ENCODE measurements at regions not wholly inside any gene's neighbourhood (a gene's known extent, or its start where the extent isn't known, plus 50 kb on each side); places are given as distances from the start of the nearest gene placed in this dataset.

DNA sequence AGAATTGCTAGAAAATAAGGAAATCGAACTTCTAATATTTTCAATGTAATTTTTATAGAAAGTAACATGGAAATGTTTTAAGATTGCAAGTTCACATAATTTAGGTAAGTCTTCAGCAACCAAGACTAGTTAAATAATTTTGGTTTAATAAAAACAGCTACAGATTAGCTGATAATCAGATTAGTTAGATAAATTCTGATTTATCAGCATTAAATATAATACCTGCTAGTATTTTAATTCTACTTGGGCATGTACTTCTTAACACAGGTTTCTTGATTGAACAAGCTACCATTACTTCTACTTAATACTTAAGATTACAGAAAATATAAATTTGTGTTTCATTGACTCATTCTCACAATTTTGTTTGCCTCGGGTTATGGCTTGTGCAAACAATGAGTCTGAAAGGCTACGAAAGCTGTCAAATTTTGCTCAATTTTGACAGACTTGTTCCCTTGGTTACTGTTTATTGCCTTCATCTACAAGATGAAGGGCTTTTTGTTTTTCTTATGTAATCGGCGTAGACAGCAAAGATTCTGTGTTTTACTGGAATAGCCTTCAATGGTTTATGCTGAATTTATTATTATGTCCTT lies 116.1 kb upstream of the NUDT4 start:
- no peaks in the 10 kb centered on the region for H3K27me3 ChIP-seq (ENCODE audit: control insufficient read depth, insufficient read depth, low read length)
- H3K14ac ChIP-seq (replicated peaks; ENCODE audit: low read depth, low read length), result no peak overlapping the region
- no peak overlapping the region for H2BK15ac ChIP-seq (ENCODE audit: low read depth, low read length)
- DNase-seq, result no peak
- no peak overlapping the region for H3K23ac ChIP-seq (ENCODE audit: low read depth, low read length)
- H3K4ac ChIP-seq (ENCODE audit: low read depth, low read length), result no peak overlapping the region
- no peak overlapping the region for H3K18ac ChIP-seq (ENCODE audit: low read depth, low read length)
- ATAC-seq (ENCODE audit: low read depth), result no peak
- TF ChIP-seq MAFK (IDR thresholded peaks at IDR 0.05; ENCODE audit: low read depth, low read length), result 0 out of 2 replicates have a peak, but pooled peaks have one; percentile 13
- no peak for TF ChIP-seq CHD1 (IDR thresholded peaks at IDR 0.05; ENCODE audit: low read depth, low read length)
- no peak overlapping the region for H3K27ac ChIP-seq (ENCODE audit: insufficient read depth, low read length)
- no peak overlapping the region for H3K4me2 ChIP-seq (ENCODE audit: low read depth, low read length)
- no peak overlapping the region for H2BK5ac ChIP-seq (ENCODE audit: low read depth, low read length, poor library complexity, severe bottlenecking)
- WGBS, 2 experiments (ENCODE audit: extremely low coverage in 2 of 2, insufficient read length in 1 of 2), result 0% methylated on average over 1 of the region's 5 CpGs; no CpG with 5 or more reads in 1 of the 2 experiments
- H4K5ac ChIP-seq (ENCODE audit: low read depth, low read length), result no peak overlapping the region
- no peaks in the 10 kb centered on the region for H3K79me1 ChIP-seq (ENCODE audit: low read depth in 1 of 2, low read length in 2 of 2)
- no peak overlapping the region for H3K4me3 ChIP-seq (ENCODE audit: insufficient read depth, low read depth, low read length)
- dilution Hi-C loops (cut with HindIII; ENCODE audit: low sequenced_read_pairs, unreplicated experiment) (no loop called here), in situ Hi-C loops (cut with MboI; ENCODE audit: low sequenced_read_pairs) (no loop called here), intact Hi-C loops (cut with micrococcal nuclease) (no loop called here)
- no peaks in the 10 kb centered on the region for H3K4me1 ChIP-seq (ENCODE audit: control insufficient read depth, insufficient read depth, low read length)
- no peaks in the 10 kb centered on the region for H4K20me1 ChIP-seq (ENCODE audit: insufficient read depth, low read length)
- no peak overlapping the region for H2BK20ac ChIP-seq (ENCODE audit: low read depth, low read length)
- H3K9ac ChIP-seq (ENCODE audit: low read depth, low read length), result no peak overlapping the region
- no peaks in the 10 kb centered on the region for H3K36me3 ChIP-seq (ENCODE audit: control insufficient read depth, insufficient read depth, low read length)
- H3K9me1 ChIP-seq (ENCODE audit: insufficient read depth, low read length), result no peaks in the 10 kb centered on the region
- ChIA-PET CTCF (interaction anchor here (0.6 to 0.8 kb wide), 2 partner anchors 46 to 237 kb away, joined by 4 to 6 read pairs; no protein-coding TSS in a partner anchor), POLR2A (ENCODE audit: unreplicated experiment) (no interaction called here)
- no peak overlapping the region for H4K91ac ChIP-seq (ENCODE audit: insufficient read depth, low read depth, low read length)
- no peak overlapping the region for H4K8ac ChIP-seq (ENCODE audit: low read depth in 2 of 2, low read length in 2 of 2)
- H3K56ac ChIP-seq (ENCODE audit: extremely low read depth, insufficient read depth, low read length), result no peak overlapping the region
- no peak overlapping the region for H2BK120ac ChIP-seq (ENCODE audit: low read depth, low read length)
- H2AK5ac ChIP-seq (ENCODE audit: low read depth, low read length), result no peak overlapping the region
- no peak overlapping the region for H2AFZ ChIP-seq (replicated peaks; ENCODE audit: low read length, poor library complexity)
- no TSS peak for BruUV-seq (replicated peaks)
- H2AK9ac ChIP-seq (replicated peaks; ENCODE audit: low read depth, low read length, poor library complexity), result no peak overlapping the region
- H3K9me3 ChIP-seq (ENCODE audit: control insufficient read depth, insufficient read depth, low read length), result no peaks in the 10 kb centered on the region

All from IMR-90 (cell line).